IPS DF 19.7 (cell line): ENCODE measurements at regions not wholly inside any gene's neighbourhood (a gene's known extent, or its start where the extent isn't known, plus 50 kb on each side); places are given as distances from the start of the nearest gene placed in this dataset.

Experiments used
- DNase-seq: peaks from one replicate; pipeline ENCODE4 v3.0.0-alpha.2; 2013; ENCODE audit warnings: low read depth, low spot score

GRCh38 chr2:138176862-138177439 is 212.7 kb downstream of the HNMT start:
- no peak for DNase-seq

DNA sequence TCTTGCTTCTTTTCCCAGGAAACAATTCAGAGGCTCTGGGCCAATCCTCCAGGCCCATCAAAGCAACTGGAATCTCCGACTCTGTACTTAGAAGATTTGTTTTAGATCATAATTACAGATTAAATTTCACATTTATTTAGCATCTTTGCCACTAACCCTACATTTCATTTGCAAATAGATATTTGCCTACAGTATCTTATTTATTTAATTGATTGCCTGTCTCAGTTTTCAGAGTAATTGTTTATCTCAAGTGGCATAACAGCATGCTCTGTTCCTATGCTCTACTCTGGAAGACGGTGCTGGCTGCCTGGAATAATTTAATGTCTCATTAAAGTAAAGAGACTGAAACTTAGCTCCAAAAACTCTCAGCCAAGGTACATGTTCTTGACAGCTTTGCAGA is 213.4 kb downstream of the HNMT start:
- no peak for DNase-seq

DNA sequence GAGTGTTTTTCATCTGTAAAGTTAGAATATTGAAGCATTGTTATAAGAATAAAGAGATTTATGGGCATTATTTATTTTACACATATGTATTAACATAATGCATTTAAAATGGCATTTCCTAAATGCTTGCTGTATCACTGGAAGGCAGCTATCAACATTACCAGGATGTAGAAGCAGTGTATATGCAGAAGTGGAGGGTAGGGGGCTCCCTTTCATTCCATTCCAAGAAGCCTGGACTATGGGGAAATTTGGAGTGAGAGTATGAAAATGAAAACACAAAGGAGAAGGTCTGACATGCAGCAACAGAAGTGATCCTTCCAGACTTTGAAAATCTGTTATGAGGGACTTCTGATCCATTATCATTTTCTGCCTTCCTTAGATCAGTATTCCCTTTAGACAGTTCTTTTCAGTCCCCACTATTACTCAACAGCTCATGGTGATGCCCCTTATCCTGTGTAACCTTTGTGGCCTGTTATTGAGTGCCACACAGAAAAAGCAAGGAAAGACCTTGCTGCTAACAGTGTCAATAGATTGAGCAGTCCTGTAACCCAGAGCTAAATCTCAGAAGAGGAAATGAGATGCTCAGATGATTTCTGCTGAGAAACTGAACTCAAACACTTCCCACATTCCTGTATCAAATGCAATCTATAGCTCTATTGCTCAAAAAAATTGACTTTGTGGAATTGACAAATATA is 216.6 kb downstream of the HNMT start:
- DNase-seq: no peak

DNA sequence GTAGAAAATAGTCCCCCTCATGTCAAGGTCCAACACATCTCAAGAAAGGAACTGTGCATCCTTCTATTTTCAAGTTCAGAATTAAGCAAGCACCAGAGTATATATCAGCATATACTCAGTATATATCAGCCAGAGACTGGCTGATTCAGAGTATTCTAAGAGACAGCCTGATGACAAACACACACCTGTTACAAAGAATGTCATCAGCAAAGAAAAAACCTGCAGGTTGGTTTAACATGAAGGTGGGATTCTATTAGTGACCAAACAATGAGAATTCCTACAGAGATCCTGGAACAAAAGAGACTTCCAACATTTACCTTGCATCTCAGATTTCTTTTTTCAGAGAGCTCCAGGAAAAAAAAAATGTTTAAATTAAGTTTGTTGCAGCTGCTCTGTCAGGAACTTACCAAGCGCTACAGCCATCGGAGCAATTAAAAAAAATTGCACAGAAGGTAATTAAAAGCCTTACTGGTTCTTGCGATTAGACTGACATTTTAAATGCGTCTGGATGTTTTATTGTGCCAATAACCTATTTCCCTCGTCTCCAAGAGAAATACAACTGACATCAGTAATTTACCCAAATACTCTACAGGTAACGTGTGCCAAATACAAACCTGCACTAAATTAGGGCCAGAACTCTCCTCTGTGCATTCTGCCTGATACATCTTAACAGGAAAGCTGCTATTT is 218.1 kb downstream of the HNMT start:
- DNase-seq: no peak

GRCh38 chr2:138182937-138183312 is 218.7 kb downstream of the HNMT start:
- no peak for DNase-seq

GRCh38 chr2:138183705-138184104 is 219.4 kb downstream of the HNMT start:
- DNase-seq: no peak

DNA sequence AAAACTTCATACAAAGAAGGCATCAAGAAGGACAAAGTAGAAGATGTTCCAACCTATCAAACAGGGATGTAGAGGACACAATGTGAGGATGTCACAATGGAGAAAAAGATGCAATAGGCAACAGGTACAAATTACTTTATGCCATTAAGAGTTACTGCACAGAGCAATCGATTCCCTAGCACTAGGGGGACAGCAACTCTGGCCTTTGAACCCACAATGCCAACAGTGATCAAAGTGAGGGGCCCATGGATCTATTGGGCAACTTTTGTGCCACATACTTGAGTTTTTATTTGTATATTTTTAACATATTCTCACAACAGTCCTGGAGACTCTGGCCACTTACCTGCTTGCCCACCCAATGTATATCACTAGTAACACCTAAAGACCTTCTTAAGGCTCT is 220.2 kb downstream of the HNMT start:
- no peak for DNase-seq

GRCh38 chr2:138185827-138186226 is 221.6 kb downstream of the HNMT start:
- DNase-seq: no peak

GRCh38 chr2:138187221-138187620 is 222.9 kb downstream of the HNMT start:
- DNase-seq: no peak

GRCh38 chr2:138190999-138191398 is 226.7 kb downstream of the HNMT start:
- no peak for DNase-seq

DNA sequence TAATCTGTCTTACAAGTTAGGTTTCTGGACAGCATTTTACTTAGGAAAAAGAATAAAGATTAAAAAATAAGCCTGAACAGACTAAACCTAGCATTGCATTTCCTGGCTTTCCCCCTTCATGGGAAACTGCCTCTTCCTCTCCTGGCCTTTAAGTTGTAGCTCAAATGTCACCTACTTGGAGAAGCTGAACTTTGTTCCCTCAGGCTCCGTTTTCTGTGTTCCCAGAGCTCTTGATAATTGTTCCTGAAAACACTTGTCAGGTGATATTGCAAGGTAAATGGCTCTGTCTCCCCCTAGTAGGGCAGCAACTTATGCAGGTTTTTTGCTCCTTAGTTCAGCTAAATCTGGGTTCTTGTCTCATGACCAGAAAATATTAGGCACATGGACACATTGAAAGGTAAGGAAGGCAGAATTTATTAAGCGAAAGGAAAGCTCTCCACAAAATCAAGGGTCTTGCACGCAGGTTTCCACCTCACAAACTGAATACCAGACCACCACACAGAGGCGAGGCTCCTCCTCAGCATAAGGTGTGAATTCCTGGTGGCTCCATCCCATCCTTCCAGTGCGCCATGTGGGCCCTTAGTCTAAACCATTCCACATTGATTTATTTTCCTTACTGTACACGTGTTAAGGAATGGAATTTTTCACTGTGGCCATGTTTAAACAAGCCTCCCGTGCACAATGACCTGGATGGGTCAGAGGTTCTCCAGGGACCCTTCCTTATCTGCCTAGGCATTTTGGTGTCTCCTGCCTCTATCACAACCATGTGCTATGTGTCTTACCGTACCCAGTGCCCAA is 229.3 kb downstream of the HNMT start:
- DNase-seq: no peak

DNA sequence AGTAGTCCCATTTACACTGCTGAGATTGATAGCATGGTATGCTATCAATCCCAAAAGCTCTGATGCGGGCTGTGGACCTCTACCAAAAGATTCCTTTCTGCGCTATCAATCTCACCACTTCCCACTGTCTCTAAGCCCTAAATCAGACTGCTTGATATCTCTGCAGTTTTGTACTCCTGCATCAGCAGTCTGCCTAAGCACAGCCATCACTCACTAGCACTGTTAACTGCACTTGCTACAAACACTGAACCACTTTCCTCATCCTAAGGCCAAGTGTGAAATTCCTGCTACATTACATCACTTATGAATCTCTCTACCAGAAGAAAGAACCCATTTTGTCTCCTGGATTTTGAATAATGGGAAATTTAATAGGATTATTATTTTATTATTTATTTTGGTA is 237.0 kb downstream of the HNMT start:
- no peak for DNase-seq

DNA sequence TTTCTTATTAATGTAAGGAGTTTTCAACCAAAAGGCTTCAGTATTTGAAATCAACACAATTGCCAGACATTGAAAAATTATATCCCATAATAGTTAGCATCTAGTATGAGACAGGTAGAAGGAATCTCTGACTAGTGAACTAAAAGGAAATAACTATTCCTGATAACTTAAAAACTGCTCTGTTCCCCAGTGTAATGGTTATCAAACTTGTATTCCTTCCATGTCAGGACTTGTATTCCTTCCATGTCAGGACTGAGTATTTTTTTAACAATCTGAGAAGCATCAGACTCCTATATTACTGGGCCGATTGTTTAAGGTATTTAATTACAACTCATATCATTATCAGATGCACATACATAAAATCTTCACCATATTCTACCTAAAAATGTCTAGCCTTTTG is 238.5 kb downstream of the HNMT start:
- no peak for DNase-seq

- DNase-seq: no peak
Observed at GRCh38 chr2:138205281-138205680, 241.0 kb downstream of the HNMT start.

GRCh38 chr2:138207074-138207930 is 243.0 kb downstream of the HNMT start:
- no peak for DNase-seq

GRCh38 chr2:138209009-138209408 is 244.7 kb downstream of the HNMT start:
- no peak for DNase-seq

GRCh38 chr2:138210487-138210886 is 246.2 kb downstream of the HNMT start:
- no peak for DNase-seq

- DNase-seq: no peak
Observed at GRCh38 chr2:138212434-138212833, 248.2 kb downstream of the HNMT start.

DNA sequence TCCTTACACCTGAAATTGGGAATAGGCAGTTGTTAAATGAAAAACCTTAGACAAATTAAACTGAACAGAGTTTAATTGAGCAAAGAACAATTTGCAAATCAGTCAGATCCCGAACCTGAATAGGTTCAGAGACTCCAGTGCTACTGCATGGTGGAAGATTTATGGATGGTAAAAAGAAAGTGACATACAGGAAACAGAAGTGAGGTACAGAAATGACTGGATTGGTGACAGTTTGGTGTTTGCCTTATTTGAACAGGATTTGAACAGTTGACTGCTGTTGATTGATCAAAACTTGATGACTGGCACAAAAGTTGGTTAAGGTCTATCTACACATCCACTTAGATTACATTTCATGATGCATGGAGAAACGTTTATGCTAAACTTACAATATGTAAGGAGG is 248.8 kb downstream of the HNMT start:
- DNase-seq: no peak

DNA sequence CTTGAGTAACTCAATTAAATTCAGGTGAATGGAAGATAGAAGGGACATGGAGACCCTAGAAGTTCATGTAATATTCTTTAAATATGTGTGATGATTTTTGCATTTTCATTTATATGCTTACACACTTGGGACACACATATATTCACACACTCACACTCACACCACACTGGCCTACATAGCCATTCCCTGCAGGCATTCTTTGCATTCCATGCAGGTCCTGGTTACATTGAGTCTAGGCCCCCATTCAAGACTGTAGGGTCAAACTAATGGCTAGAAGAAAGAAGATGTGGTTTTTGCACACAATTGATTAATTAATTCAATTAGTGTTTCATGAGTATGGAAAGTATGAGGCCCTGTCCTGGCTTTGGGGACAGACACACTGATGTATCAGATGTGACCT is 249.4 kb downstream of the HNMT start:
- DNase-seq: no peak

GRCh38 chr2:138215958-138216357 is 251.7 kb downstream of the HNMT start:
- no peak for DNase-seq
